ENCODE measurements at regions not wholly inside any gene's neighbourhood (a gene's known extent, or its start where the extent isn't known, plus 50 kb on each side); places are given as distances from the start of the nearest gene placed in this dataset.

DNA sequence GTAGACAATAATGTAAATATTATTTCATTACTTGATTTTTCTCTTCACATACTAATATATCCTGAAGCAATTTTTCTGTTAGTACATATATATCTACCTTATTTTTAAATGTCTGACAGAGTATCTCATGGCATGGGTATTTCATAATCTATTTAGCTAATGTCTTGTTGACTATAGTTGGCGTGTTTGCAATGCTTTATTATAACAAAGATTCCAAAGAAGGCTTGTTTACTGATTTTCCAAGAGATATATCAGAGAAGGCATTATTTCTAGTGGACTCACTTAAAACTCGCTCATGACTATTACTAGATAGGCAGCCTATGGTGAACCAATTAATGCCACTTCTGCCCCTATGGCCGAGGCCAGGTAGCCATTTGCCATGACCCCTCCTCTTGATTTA lies 152.4 kb upstream of the RORA start:
- DNase-seq (ENCODE audit: low read depth, low spot score) = no peak
- POLR2A ChIA-PET = no interaction called here

More for the DNA sequence above, 152.4 kb upstream of the RORA start:
- Histone ChIP-seq H3K9me1 (replicated peaks; ENCODE audit: control insufficient read depth, extremely low read depth, insufficient read depth, low read length) (no peaks in the 10 kb centered on the region), H3K27ac (ENCODE audit: insufficient read depth, low read depth, low read length) (no peak overlapping the region), H3K27me3 (ENCODE audit: control insufficient read depth in 2 of 2, insufficient read depth in 2 of 2, low read length in 2 of 2) (no peaks in the 10 kb centered on the region), H3K4me1 (ENCODE audit: control insufficient read depth, extremely low read depth, insufficient read depth, low read length) (no peaks in the 10 kb centered on the region), H3K36me3 (ENCODE audit: control insufficient read depth in 2 of 2, extremely low read depth in 1 of 2, insufficient read depth in 2 of 2, low read length in 2 of 2) (no peaks in the 10 kb centered on the region), H3K79me2 (ENCODE audit: control insufficient read depth, insufficient read depth, low read length) (no peaks in the 10 kb centered on the region), H4K20me1 (replicated peaks; ENCODE audit: control insufficient read depth, extremely low read depth, insufficient read depth, low read length) (no peaks in the 10 kb centered on the region), H2AFZ (ENCODE audit: low read depth, low read length) (no peak overlapping the region), H3K4me3 (replicated peaks in 1 of 3; ENCODE audit: insufficient read depth in 1 of 3, low read depth in 1 of 3, low read length in 3 of 3) (no peak overlapping the region), H3K9ac (replicated peaks; ENCODE audit: extremely low read depth, insufficient read depth, low read length) (no peak overlapping the region), H3K4me2 (ENCODE audit: insufficient read depth, low read length) (no peak overlapping the region), H3K9me3 (replicated peaks; ENCODE audit: control insufficient read depth, insufficient read depth, low read length) (no peaks in the 10 kb centered on the region)
- intact Hi-C loops (cut with micrococcal nuclease) = no loop called here
- TF ChIP-seq GATA2 (IDR thresholded peaks at IDR 0.05; ENCODE audit: insufficient read depth, insufficient read length, low read depth, low read length) = no peak
- TF ChIP-seq, protein P1, sequence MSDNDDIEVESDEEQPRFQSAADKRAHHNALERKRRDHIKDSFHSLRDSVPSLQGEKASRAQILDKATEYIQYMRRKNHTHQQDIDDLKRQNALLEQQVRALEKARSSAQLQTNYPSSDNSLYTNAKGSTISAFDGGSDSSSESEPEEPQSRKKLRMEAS (IDR thresholded peaks at IDR 0.05; ENCODE audit: insufficient read depth, insufficient read length) = no peak
- no peak for TF ChIP-seq POLR2AphosphoS5 (IDR thresholded peaks at IDR 0.05; ENCODE audit: insufficient read depth, low read depth, low read length)
- TF ChIP-seq, protein P2, sequence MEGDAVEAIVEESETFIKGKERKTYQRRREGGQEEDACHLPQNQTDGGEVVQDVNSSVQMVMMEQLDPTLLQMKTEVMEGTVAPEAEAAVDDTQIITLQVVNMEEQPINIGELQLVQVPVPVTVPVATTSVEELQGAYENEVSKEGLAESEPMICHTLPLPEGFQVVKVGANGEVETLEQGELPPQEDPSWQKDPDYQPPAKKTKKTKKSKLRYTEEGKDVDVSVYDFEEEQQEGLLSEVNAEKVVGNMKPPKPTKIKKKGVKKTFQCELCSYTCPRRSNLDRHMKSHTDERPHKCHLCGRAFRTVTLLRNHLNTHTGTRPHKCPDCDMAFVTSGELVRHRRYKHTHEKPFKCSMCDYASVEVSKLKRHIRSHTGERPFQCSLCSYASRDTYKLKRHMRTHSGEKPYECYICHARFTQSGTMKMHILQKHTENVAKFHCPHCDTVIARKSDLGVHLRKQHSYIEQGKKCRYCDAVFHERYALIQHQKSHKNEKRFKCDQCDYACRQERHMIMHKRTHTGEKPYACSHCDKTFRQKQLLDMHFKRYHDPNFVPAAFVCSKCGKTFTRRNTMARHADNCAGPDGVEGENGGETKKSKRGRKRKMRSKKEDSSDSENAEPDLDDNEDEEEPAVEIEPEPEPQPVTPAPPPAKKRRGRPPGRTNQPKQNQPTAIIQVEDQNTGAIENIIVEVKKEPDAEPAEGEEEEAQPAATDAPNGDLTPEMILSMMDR (IDR thresholded peaks at IDR 0.05; ENCODE audit: extremely low read depth in 1 of 2, insufficient read depth in 1 of 2, low read depth in 1 of 2, low read length in 2 of 2) = no peak
- no peak for TF ChIP-seq MYC (IDR thresholded peaks at IDR 0.05; ENCODE audit: low read depth, low read length)
- TF ChIP-seq EZH2 (IDR thresholded peaks at IDR 0.05; ENCODE audit: borderline replicate concordance, low read depth, low read length, severe bottlenecking) = no peak
- TF ChIP-seq JUN (IDR thresholded peaks at IDR 0.05; ENCODE audit: borderline replicate concordance, insufficient read depth, insufficient read length, low read depth) = no peak
- TF ChIP-seq FOS (IDR thresholded peaks at IDR 0.05; ENCODE audit: borderline replicate concordance, insufficient read depth, low read length) = no peak
- TF ChIP-seq POLR2A (IDR thresholded peaks at IDR 0.05; ENCODE audit: low read depth, low read length) = no peak
- FAIRE-seq = no peak
- CTCF ChIA-PET = no interaction called here
- dilution Hi-C loops (cut with MboI; ENCODE audit: extremely low pct_ligation_motif_present, low sequenced_read_pairs) = no loop called here
- BruUV-seq (replicated peaks) = no TSS peak
